ENCODE measurements at regions not wholly inside any gene's neighbourhood (a gene's known extent, or its start where the extent isn't known, plus 50 kb on each side); places are given as distances from the start of the nearest gene placed in this dataset.

- H3K36me3 Mint-ChIP-seq (ENCODE audit: low read depth, unreplicated experiment): no peaks in the 10 kb centered on the region
- H3K4me3 Mint-ChIP-seq (ENCODE audit: unreplicated experiment): no peak overlapping the region
- DNase-seq (ENCODE audit: low spot score): no peak
- no peak overlapping the region for H3K27ac Mint-ChIP-seq (ENCODE audit: unreplicated experiment)
- TF ChIP-seq, protein P1, sequence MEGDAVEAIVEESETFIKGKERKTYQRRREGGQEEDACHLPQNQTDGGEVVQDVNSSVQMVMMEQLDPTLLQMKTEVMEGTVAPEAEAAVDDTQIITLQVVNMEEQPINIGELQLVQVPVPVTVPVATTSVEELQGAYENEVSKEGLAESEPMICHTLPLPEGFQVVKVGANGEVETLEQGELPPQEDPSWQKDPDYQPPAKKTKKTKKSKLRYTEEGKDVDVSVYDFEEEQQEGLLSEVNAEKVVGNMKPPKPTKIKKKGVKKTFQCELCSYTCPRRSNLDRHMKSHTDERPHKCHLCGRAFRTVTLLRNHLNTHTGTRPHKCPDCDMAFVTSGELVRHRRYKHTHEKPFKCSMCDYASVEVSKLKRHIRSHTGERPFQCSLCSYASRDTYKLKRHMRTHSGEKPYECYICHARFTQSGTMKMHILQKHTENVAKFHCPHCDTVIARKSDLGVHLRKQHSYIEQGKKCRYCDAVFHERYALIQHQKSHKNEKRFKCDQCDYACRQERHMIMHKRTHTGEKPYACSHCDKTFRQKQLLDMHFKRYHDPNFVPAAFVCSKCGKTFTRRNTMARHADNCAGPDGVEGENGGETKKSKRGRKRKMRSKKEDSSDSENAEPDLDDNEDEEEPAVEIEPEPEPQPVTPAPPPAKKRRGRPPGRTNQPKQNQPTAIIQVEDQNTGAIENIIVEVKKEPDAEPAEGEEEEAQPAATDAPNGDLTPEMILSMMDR (IDR thresholded peaks at IDR 0.05; ENCODE audit: unreplicated experiment): no peak
- no peaks in the 10 kb centered on the region for H3K27me3 Mint-ChIP-seq (ENCODE audit: unreplicated experiment)
- no peaks in the 10 kb centered on the region for H3K4me1 Mint-ChIP-seq (ENCODE audit: unreplicated experiment)
- no peaks in the 10 kb centered on the region for H3K9me3 Mint-ChIP-seq (ENCODE audit: unreplicated experiment)
Observed at GRCh38 chr12:24427776-24428175, 478.3 kb upstream of the SOX5 start.

DNA sequence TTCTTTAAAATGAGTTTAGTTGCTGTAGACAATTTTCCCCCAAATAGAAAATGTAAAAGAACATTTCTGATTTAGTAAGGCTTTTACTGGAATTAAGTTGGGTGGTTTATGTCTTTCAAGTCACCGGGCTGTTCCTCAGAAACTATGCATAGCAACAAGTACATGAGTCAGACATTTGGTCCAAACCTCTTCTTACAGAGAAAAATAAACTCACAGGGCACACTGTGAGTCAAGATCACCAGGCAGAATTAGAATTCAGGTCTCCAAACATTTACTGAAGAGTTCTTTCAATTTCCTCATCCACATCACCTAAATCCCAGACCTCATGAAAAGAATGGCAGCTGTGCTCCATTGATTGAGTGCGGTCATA is 476.1 kb upstream of the SOX5 start:
- Mint-ChIP-seq H3K27me3 (ENCODE audit: unreplicated experiment) (no peaks in the 10 kb centered on the region), H3K27ac (ENCODE audit: unreplicated experiment) (no peak overlapping the region), H3K9me3 (ENCODE audit: unreplicated experiment) (no peaks in the 10 kb centered on the region), H3K4me3 (ENCODE audit: unreplicated experiment) (no peak overlapping the region), H3K4me1 (ENCODE audit: unreplicated experiment) (no peaks in the 10 kb centered on the region), H3K36me3 (ENCODE audit: low read depth, unreplicated experiment) (no peaks in the 10 kb centered on the region)
- TF ChIP-seq, protein P1 (IDR thresholded peaks at IDR 0.05; ENCODE audit: unreplicated experiment): no peak
- DNase-seq (ENCODE audit: low spot score): no peak

DNA sequence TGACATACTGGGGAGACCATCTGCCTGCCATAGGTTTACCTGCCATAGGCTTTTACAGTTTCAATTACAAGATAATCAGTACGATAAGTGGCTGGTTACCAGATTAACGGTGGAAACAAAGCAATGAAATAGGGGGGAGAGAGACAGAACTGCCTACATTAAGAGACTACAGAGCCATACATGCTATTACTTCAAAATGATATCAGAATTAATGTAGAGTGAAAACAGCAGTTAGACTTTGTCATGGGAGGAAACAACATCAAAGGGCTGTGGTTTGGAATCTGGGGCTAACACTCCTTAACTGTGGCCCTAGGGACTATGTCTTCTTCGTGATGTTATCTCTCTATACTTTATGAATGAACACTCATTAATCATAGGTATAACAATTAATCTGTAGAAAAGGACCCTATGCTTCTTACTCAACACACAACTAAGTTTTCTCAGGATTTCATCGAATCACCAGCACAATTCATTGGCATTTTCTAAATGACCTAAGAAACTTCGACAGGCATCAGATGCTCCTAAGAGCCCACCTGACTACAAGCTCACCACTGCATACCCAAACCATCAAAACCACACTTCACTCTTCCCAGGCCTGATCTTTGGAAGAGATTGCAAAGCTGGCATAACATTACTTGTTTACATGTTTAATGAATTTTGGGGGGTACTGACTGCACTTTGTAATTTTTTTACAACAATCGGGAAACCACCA is 475.6 kb upstream of the SOX5 start:
- no peaks in the 10 kb centered on the region for H3K4me1 Mint-ChIP-seq (ENCODE audit: unreplicated experiment)
- H3K4me3 Mint-ChIP-seq (ENCODE audit: unreplicated experiment): no peak overlapping the region
- TF ChIP-seq, protein P1 (IDR thresholded peaks at IDR 0.05; ENCODE audit: unreplicated experiment): no peak
- H3K36me3 Mint-ChIP-seq (ENCODE audit: low read depth, unreplicated experiment): no peaks in the 10 kb centered on the region
- DNase-seq (ENCODE audit: low spot score): no peak
- H3K9me3 Mint-ChIP-seq (ENCODE audit: unreplicated experiment): no peaks in the 10 kb centered on the region
- no peaks in the 10 kb centered on the region for H3K27me3 Mint-ChIP-seq (ENCODE audit: unreplicated experiment)
- no peak overlapping the region for H3K27ac Mint-ChIP-seq (ENCODE audit: unreplicated experiment)

DNA sequence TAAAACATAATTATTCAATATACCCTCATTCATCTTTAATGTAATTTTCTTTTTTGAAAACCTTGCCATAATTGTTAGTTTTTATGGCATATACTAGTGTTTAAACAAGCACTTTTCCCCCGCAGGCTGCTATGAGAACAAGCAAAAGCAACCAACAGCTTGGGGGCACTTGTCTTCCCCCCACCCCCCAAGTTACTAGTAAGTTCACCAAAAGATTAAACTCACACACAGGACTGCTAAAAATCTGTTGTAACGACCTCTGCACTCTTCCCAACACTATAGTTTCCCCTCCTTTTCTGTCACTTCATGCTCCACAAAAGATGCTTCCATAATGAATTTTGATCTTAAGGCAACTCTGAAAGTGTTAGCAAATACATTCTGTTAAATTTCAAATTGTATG is 474.9 kb upstream of the SOX5 start:
- no peak overlapping the region for H3K4me3 Mint-ChIP-seq (ENCODE audit: unreplicated experiment)
- H3K9me3 Mint-ChIP-seq (ENCODE audit: unreplicated experiment): no peaks in the 10 kb centered on the region
- no peaks in the 10 kb centered on the region for H3K36me3 Mint-ChIP-seq (ENCODE audit: low read depth, unreplicated experiment)
- H3K4me1 Mint-ChIP-seq (ENCODE audit: unreplicated experiment): no peaks in the 10 kb centered on the region
- TF ChIP-seq, protein P1 (IDR thresholded peaks at IDR 0.05; ENCODE audit: unreplicated experiment): no peak
- no peak overlapping the region for H3K27ac Mint-ChIP-seq (ENCODE audit: unreplicated experiment)
- DNase-seq (ENCODE audit: low spot score): no peak
- H3K27me3 Mint-ChIP-seq (ENCODE audit: unreplicated experiment): no peaks in the 10 kb centered on the region

DNA sequence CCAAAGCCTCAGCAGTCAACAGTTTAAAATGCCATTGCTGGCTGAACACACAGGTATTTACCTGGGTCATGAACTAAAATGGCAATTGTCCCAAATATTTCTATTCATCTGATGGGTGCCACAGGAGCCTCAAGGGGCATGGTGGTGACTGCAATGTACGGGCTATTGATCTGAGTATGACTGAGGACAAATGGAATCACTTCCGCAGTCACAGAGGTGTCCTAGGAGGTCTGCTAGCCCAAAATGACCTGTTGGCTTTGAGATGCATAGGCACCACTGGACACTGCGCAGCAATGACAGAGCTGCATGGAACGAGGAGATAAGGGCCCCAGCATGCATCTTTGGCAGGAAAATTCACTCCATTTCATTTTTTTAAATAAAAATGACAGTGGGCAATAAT is 474.1 kb upstream of the SOX5 start:
- no peaks in the 10 kb centered on the region for H3K9me3 Mint-ChIP-seq (ENCODE audit: unreplicated experiment)

More for the DNA sequence above, 474.1 kb upstream of the SOX5 start:
- no peaks in the 10 kb centered on the region for H3K4me1 Mint-ChIP-seq (ENCODE audit: unreplicated experiment)
- H3K27me3 Mint-ChIP-seq (ENCODE audit: unreplicated experiment): no peaks in the 10 kb centered on the region
- no peak for DNase-seq (ENCODE audit: low spot score)
- H3K36me3 Mint-ChIP-seq (ENCODE audit: low read depth, unreplicated experiment): no peaks in the 10 kb centered on the region
- TF ChIP-seq, protein P1 (IDR thresholded peaks at IDR 0.05; ENCODE audit: unreplicated experiment): no peak
- no peak overlapping the region for H3K27ac Mint-ChIP-seq (ENCODE audit: unreplicated experiment)
- no peak overlapping the region for H3K4me3 Mint-ChIP-seq (ENCODE audit: unreplicated experiment)

Data from endothelial cell (in vitro differentiated cells).